Keratinocyte (primary cell): ENCODE measurements at regions not wholly inside any gene's neighbourhood (a gene's known extent, or its start where the extent isn't known, plus 50 kb on each side); places are given as distances from the start of the nearest gene placed in this dataset.

Source experiments
- EZH2 ChIP-seq: IDR thresholded peaks from one replicate; pipeline ENCODE4 v1.6.1; 2012; ENCODE audit warnings: inconsistent platforms, mild to moderate bottlenecking, low read length, moderate library complexity
- TF ChIP-seq, protein P1 (sequence below), 3 experiments: IDR thresholded peaks in 1 of 3; conservative IDR thresholded peaks in 1 of 3; optimal IDR thresholded peaks in 1 of 3; 2 replicates in 2 of 3; 3 replicates in 1 of 3; pipeline versions ENCODE3 to v1.5.1; 2011; ENCODE audit warnings: low read length in 3 of 3, mild to moderate bottlenecking in 3 of 3, moderate library complexity in 2 of 3, control low read depth in 1 of 3, inconsistent platforms in 1 of 3; ENCODE audit not compliant: insufficient read depth in 2 of 3; ENCODE audit errors: extremely low read depth in 1 of 3

- TF ChIP-seq, protein P1, sequence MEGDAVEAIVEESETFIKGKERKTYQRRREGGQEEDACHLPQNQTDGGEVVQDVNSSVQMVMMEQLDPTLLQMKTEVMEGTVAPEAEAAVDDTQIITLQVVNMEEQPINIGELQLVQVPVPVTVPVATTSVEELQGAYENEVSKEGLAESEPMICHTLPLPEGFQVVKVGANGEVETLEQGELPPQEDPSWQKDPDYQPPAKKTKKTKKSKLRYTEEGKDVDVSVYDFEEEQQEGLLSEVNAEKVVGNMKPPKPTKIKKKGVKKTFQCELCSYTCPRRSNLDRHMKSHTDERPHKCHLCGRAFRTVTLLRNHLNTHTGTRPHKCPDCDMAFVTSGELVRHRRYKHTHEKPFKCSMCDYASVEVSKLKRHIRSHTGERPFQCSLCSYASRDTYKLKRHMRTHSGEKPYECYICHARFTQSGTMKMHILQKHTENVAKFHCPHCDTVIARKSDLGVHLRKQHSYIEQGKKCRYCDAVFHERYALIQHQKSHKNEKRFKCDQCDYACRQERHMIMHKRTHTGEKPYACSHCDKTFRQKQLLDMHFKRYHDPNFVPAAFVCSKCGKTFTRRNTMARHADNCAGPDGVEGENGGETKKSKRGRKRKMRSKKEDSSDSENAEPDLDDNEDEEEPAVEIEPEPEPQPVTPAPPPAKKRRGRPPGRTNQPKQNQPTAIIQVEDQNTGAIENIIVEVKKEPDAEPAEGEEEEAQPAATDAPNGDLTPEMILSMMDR (optimal IDR thresholded peaks at IDR 0.05 in 1 of 3, IDR thresholded peaks at IDR 0.05 in 1 of 3, conservative IDR thresholded peaks at IDR 0.05 in 1 of 3; ENCODE audit: extremely low read depth in 1 of 3, insufficient read depth in 2 of 3, low read length in 3 of 3), result no peak
- TF ChIP-seq EZH2, result no peak
Measured at GRCh38 chr4:188332265-188332664, 193.0 kb downstream of the TRIML1 start.
